GM19397 (cell line): ENCODE measurements at regions not wholly inside any gene's neighbourhood (a gene's known extent, or its start where the extent isn't known, plus 50 kb on each side); places are given as distances from the start of the nearest gene placed in this dataset.

Experiments
- ATAC-seq: cut with Tn5 transposase; IDR thresholded peaks from one replicate; pipeline ENCODE4 v1.9.1; 2021; ENCODE audit warnings: mild to moderate bottlenecking, moderate library complexity; ENCODE audit not compliant: unreplicated experiment

DNA sequence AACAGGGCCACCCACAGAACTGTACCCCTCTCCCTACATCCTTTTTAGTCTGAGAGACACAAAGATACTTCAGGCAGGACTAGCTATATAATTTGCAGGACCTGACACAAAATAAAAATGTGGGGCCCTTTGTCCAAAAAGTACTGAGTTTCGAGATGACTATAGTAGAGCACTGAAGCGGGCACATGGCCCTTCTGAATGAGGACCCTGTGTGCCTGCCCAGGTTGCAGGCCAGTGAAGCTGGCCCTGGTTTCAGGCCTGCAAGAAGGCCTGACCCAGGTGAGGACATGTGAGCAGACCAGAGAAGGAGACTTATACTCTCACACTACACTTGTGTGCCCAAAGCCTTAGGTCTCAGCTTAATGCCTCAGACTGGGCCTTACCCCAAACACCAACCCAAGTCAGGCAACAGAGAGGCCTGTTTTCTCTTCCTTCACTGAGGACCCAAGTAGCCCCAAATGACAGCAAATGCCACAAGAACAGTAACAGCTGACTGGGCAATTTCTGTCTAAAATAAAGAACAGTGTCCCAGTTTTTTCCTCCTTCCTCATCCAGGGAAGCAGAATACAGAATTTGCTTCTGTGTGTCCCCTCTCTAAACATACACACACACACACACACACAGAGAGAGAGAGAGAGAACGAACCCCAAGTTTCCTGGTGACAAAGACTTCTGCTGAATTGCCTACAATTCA lies 100.9 kb upstream of the ARHGEF3 start:
- ATAC-seq = no peak

DNA sequence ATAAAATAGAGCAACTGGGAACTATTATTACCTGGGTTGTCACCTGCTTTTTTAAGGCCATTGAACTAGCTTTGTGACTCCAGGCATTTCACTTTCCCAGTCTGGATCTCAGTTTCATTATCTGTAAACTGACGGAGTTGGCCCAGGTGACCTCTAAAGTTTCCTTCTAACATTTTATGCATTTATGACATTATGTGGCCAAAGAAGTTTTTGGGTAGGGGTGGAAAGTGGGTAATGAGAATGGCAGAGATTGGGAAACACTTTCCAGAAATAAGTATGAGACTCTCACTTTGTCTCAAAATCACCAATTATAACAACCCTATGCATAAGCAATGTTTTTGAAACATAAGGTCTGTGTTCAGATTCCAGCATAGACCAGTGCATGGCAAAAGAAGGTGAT lies 99.1 kb upstream of the ARHGEF3 start:
- no peak for ATAC-seq

- ATAC-seq = no peak
Measured at GRCh38 chr3:56899851-56900250, 98.1 kb upstream of the ARHGEF3 start.

DNA sequence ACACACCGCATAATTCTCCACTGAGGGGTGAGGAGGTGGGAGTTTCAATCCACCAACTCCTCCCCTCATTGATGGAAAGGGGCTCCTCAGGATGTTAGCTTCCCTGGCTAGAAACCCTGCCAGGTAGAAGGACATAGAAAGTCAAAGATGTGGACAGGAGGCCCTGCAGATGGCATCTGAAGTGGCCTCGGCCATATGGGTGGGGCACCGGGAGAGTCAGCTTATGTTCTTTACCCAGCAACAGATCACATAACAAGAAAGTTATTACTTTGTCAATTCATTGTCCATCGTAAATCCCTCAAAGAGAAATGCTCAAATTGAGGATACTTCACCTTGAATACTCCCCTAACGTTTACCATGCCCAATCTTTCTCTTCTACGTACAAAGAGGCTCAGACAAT lies 97.3 kb upstream of the ARHGEF3 start:
- no peak for ATAC-seq

- no peak for ATAC-seq
Measured at GRCh38 chr3:56896357-56896756, 94.6 kb upstream of the ARHGEF3 start.

DNA sequence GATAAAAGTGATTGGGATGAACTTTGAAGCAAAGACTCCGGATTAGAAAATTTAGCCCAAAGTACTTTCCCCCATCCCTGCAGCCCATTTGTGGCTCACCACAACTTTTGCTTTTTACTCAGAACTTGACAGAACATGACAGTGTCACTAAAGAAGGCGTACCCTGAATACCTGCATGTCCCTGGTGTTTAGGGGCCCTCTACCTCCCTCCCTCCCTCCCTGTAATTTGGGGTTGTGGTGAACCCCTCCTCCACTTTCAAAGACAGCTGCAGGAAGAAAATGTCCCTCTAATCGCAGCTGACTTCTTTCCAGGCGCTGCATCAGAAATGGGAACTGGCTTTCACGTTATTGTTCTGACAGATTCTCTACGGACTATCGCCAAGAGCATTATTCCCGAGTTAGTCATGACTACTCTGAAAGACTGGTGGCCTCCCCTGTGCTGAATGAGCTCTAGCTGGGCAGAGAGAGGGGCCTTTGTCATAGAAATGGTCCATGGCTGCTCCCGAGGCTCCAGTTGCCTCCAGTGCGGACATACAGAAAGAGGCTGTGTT lies 93.2 kb upstream of the ARHGEF3 start:
- no peak for ATAC-seq

GRCh38 chr3:56890448-56891091 lies 88.8 kb upstream of the ARHGEF3 start:
- ATAC-seq = no peak

DNA sequence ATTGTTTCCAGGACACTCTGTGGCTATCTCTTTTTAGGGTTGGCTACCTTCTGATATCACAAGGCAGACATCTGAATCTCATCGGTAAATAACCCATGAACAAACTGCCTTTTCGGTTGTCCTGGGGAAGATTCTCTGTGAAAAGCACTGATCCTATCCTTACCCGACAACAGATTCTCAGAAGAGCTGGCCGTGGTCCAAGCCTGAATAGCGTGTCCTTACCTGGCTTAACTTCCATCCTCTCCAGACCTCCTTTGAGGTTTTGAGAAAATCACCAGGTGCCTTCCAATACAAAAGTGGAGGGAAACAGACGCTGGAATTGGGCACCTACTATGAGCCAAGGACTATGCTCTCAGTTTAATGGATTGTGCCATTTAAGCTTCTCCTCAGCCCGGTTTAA lies 87.4 kb upstream of the ARHGEF3 start:
- ATAC-seq = no peak

DNA sequence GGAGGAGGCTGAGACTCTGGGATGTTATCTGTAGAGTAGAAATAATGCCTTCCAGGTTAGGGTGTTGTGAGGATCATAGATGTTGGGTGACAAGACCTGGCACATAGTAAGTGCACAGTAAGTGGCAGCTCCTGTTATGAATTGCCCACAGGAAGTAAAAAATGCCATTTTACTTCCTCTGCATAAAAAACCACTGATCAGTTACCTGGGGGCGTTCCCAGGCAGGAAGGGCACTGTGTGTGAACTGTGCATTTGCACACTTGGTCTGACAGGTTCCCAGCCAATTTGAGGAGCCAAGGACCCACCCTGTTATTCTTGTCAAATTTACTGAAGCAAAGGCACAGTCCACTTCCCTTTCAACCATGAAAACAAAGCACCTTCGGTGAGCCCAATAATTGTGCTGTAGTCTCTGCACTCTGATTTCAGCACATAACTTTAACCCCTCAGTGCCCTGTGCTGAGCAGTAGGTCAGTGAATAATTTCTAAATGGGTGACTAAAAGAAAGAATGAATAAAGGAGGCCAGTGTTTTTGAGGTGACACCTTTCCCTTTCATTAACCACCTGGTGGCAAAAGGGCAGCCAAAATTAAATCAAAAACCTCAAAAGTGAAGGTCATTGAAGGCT lies 85.8 kb upstream of the ARHGEF3 start:
- no peak for ATAC-seq

- ATAC-seq = no peak
Measured at GRCh38 chr3:56886314-56886713, 84.6 kb upstream of the ARHGEF3 start.

GRCh38 chr3:56885879-56886278 lies 84.1 kb upstream of the ARHGEF3 start:
- ATAC-seq = no peak

DNA sequence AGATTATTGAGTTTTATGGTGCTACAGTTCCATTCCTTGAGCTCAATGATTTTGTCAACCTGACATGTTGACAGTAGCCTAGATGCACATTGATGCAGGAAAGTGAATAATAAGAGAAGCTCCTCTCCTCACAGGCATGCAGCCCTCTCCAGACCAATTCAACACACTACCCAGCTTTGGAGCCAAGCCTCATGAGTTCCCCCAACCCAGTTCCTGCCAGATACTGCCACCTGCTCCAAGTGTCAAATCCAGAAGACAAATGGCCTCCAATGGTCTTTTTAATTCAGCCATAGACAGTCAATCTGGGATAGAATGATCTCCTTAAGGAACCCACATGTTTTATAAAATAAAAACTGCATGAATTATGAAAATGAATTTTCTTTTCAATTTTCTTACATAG lies 83.7 kb upstream of the ARHGEF3 start:
- no peak for ATAC-seq

DNA sequence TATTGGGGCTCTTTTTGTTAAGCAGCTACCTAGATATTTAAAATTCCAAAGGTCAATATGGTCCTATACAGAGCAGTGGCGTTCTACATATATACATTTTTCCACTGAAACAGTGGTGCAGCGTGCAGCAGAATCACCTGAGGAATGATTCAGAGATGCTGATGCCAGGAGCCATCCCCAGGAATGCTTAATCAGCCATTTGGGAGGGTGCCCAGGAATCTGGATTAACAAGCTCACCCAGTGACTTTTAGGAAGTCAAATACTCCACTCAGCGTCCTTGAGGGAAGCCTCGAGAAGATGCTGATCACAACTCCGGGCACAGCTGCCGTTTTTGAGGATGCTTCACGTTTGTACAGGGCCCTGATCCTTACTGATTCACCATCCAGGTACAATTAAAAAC lies 82.6 kb upstream of the ARHGEF3 start:
- ATAC-seq = no peak

- no peak for ATAC-seq
Measured at GRCh38 chr3:56883828-56884227, 82.1 kb upstream of the ARHGEF3 start.

GRCh38 chr3:56882896-56883295 lies 81.1 kb upstream of the ARHGEF3 start:
- ATAC-seq = no peak

DNA sequence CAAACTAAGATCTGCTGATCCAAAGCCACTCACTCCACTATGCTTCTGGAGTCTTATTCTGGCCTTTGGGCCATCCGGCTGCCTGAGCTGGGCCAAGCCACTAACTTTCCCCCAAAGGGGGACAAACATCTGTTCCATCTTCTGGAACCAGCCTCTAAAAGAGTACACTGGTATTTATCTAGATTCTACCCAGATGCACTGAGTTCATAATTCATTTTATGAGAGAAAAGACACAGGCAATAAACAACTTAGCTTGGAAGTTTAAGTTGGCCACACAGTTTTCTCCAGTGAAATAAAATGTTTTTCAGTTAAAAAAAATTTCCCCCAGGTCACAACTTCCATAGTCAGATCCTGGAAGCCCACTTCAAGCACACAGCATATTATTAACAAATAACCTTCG lies 80.1 kb upstream of the ARHGEF3 start:
- no peak for ATAC-seq

DNA sequence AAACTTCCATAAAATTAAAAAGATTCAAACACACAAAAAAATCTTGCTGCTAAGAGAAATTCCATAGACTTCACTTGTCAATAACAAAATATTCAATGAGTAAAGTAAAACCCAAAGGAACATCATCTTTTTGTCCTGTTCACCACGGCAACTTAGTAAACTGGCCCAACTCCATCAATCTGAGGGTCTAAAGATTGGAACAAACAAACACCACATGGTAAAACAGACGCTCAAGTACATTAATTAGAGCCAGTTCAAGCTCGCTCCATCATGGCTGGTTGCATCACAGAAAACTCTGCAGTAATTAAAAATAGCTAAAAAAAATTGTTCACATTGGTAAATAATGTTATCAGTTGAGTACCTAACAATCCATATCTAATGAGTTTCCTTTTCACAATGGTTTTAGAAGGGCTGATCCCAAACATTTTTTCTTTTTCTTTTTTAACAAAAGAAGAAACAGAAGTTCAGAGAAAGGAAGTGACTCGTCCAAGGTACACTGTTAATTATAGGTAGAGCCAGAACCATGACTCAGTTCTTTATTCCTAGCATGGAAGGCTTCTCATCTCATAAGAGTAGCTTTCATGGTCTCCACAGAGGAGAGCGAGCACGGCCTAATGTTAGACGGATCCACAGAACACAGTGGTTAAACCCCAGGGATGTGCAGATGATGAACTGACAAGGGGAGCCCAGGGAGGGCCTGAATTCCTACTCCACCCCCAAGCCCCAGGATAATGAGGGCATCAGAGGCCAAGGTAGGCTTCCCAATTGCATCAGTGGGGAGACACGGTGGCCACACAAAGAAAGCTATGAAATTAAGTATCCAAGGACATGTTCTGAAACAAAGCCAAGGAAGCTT lies 79.2 kb upstream of the ARHGEF3 start:
- ATAC-seq = no peak

GRCh38 chr3:56879436-56880215 lies 77.9 kb upstream of the ARHGEF3 start:
- no peak for ATAC-seq

GRCh38 chr3:56878074-56878473 lies 76.3 kb upstream of the ARHGEF3 start:
- no peak for ATAC-seq

DNA sequence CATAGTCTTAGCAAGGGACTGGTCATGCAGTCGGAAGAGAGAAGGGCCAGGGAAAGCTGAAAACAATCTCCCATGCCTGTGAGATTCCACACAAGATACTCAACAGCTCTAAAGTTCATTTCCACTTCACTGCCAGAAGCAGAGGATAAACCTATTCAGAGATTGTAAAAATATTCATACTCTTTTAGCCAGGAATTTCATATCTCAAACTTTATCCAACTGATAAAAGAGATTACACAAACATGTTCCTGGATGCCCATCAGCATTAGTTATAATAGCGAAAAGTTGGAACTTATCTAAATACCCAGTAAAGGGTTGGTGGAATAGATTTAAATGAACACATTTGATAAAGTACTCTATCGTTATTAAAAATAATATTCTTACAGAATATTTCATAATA lies 75.2 kb upstream of the ARHGEF3 start:
- no peak for ATAC-seq
